H9 (cell line): ENCODE measurements at regions not wholly inside any gene's neighbourhood (a gene's known extent, or its start where the extent isn't known, plus 50 kb on each side); places are given as distances from the start of the nearest gene placed in this dataset.
"Not testable (repeated sequence)": the region's sequence is repeated elsewhere in the genome, so short reads cannot be mapped to it uniquely, and the experiment has no call there.

Experiments
- DNase-seq: peaks from one replicate; pipeline ENCODE4 v3.0.0-alpha.2; 2017
- H2AFZ ChIP-seq: one replicate; pipeline ENCODE4 v1.6.1; 2013; ENCODE audit warnings: mild to moderate bottlenecking, low read length, control low read depth, moderate library complexity
- H2AK5ac ChIP-seq: 2 replicates; pipeline ENCODE4 v1.6.1; 2013; ENCODE audit warnings: low read length, control low read depth, mixed read lengths; ENCODE audit not compliant: insufficient read length
- H2BK120ac ChIP-seq: one replicate; pipeline ENCODE4 v1.6.1; 2013; ENCODE audit warnings: low read depth, mild to moderate bottlenecking, low read length, control low read depth, inconsistent platforms; ENCODE audit not compliant: poor library complexity, severe bottlenecking
- H2BK12ac ChIP-seq: 2 replicates; pipeline ENCODE4 v1.6.1; 2013; ENCODE audit warnings: low read length, control low read depth, mixed read lengths, low read depth; ENCODE audit not compliant: insufficient read length
- H2BK15ac ChIP-seq: 2 replicates; pipeline ENCODE4 v1.6.1; 2013; ENCODE audit warnings: low read depth, low read length, control low read depth
- H2BK20ac ChIP-seq: one replicate; pipeline ENCODE4 v1.6.1; 2013; ENCODE audit warnings: low read depth, mild to moderate bottlenecking, low read length, control low read depth, inconsistent platforms; ENCODE audit not compliant: poor library complexity, severe bottlenecking
- H2BK5ac ChIP-seq: 2 replicates; pipeline ENCODE4 v1.6.1; 2013; ENCODE audit warnings: low read length, control low read depth, mixed read lengths; ENCODE audit not compliant: insufficient read length
- H3K14ac ChIP-seq: 2 replicates; pipeline ENCODE4 v1.6.1; 2013; ENCODE audit warnings: low read length, control low read depth; ENCODE audit not compliant: insufficient read depth
- H3K18ac ChIP-seq: 2 replicates; pipeline ENCODE4 v1.6.1; 2013; ENCODE audit warnings: low read depth, mild to moderate bottlenecking, mixed read lengths, low read length, control low read depth; ENCODE audit not compliant: insufficient read length
- H3K23ac ChIP-seq: 2 replicates; pipeline ENCODE4 v1.6.1; 2013; ENCODE audit warnings: low read length, control low read depth, mixed read lengths, low read depth; ENCODE audit not compliant: insufficient read length
- H3K23me2 ChIP-seq: 2 replicates; pipeline ENCODE4 v1.6.1; 2013; ENCODE audit warnings: low read depth, mild to moderate bottlenecking, mixed read lengths, low read length, control low read depth; ENCODE audit not compliant: insufficient read length, poor library complexity, severe bottlenecking
- H3K27ac ChIP-seq: 2 replicates; pipeline ENCODE4 v1.5.1; 2013; ENCODE audit warnings: low read length, control low read depth, mixed read lengths, low read depth; ENCODE audit not compliant: insufficient read length
- H3K27me3 ChIP-seq: 2 replicates; pipeline ENCODE4 v1.6.1; 2013; ENCODE audit warnings: low read length, control low read depth, inconsistent platforms; ENCODE audit not compliant: insufficient read depth
- H3K4ac ChIP-seq: 2 replicates; pipeline ENCODE4 v1.6.1; 2013; ENCODE audit warnings: low read depth, mild to moderate bottlenecking, control low read depth, inconsistent platforms, low read length, moderate library complexity
- H3K4me1 ChIP-seq: 2 replicates; pipeline ENCODE4 v1.6.1; 2013; ENCODE audit warnings: low read length, control low read depth, inconsistent platforms; ENCODE audit not compliant: insufficient read depth
- H3K4me2 ChIP-seq: 2 replicates; pipeline ENCODE4 v1.6.1; 2013; ENCODE audit warnings: low read length, control low read depth, mixed read lengths; ENCODE audit not compliant: insufficient read length, insufficient read depth
- H3K56ac ChIP-seq: 2 replicates; pipeline ENCODE4 v1.6.1; 2013; ENCODE audit warnings: low read depth, mild to moderate bottlenecking, mixed read lengths, low read length, control low read depth; ENCODE audit not compliant: insufficient read length
- H3K79me1 ChIP-seq: 2 replicates; pipeline ENCODE4 v1.6.1; 2013; ENCODE audit warnings: low read depth, mild to moderate bottlenecking, moderate library complexity, low read length, control low read depth, inconsistent platforms; ENCODE audit not compliant: insufficient read depth, poor library complexity, severe bottlenecking
- H3K79me2 ChIP-seq: 2 replicates; pipeline ENCODE4 v1.6.1; 2013; ENCODE audit warnings: low read length, control low read depth, inconsistent platforms; ENCODE audit not compliant: insufficient read depth
- H3K9ac ChIP-seq: 2 replicates; pipeline ENCODE4 v1.6.1; 2013; ENCODE audit warnings: low read length, control low read depth, mixed read lengths; ENCODE audit not compliant: insufficient read length; ENCODE audit errors: extremely low read depth
- H3K9me3 ChIP-seq: one replicate; pipeline ENCODE4 v1.6.1; 2013; ENCODE audit warnings: low read depth, low read length, inconsistent platforms; ENCODE audit not compliant: control insufficient read depth
- H3T11ph ChIP-seq: one replicate; pipeline ENCODE4 v1.6.1; 2013; ENCODE audit warnings: mild to moderate bottlenecking, low read length, control low read depth, inconsistent platforms
- H4K20me1 ChIP-seq: one replicate; pipeline ENCODE4 v1.6.1; 2013; ENCODE audit not compliant: control insufficient read depth, insufficient read length, insufficient read depth
- H4K5ac ChIP-seq: 2 replicates; pipeline ENCODE4 v1.6.1; 2013; ENCODE audit warnings: low read depth, mild to moderate bottlenecking, mixed read lengths, low read length, control low read depth; ENCODE audit not compliant: insufficient read length
- H4K8ac ChIP-seq: replicated peaks from 2 replicates; pipeline ENCODE4 v1.6.1; 2013; ENCODE audit warnings: low read length, control low read depth, mixed read lengths, low read depth; ENCODE audit not compliant: insufficient read length
- H4K91ac ChIP-seq: 2 replicates; pipeline ENCODE4 v1.6.1; 2013; ENCODE audit warnings: low read depth, mild to moderate bottlenecking, moderate library complexity, mixed read lengths, low read length, control low read depth; ENCODE audit not compliant: insufficient read length
- H3K27ac Mint-ChIP-seq, 3 experiments: 2 replicates in 2 of 3; 3 replicates in 1 of 3; pipeline ENCODE4 v1.8.0; 2020 to 2021; ENCODE audit warnings: mixed read lengths in 3 of 3, mild to moderate bottlenecking in 1 of 3, moderate library complexity in 1 of 3
- H3K27me3 Mint-ChIP-seq: 2 replicates; pipeline ENCODE4 v1.8.0; 2021; ENCODE audit warnings: low read depth, mild to moderate bottlenecking, moderate library complexity, mixed read lengths
- H3K36me3 Mint-ChIP-seq, 3 experiments: 2 replicates in 2 of 3; 3 replicates in 1 of 3; pipeline ENCODE4 v1.8.0; 2020 to 2021; ENCODE audit warnings: low read depth in 3 of 3, mixed read lengths in 3 of 3; ENCODE audit not compliant: insufficient read depth in 1 of 3
- H3K4me1 Mint-ChIP-seq, 2 experiments: 2 replicates each; pipeline ENCODE4 v1.8.0; 2020; ENCODE audit warnings: mixed read lengths in 2 of 2
- H3K4me3 Mint-ChIP-seq, 2 experiments: 2 replicates in 1 of 2; 3 replicates in 1 of 2; pipeline ENCODE4 v1.8.0; 2020 to 2021; ENCODE audit warnings: mild to moderate bottlenecking in 2 of 2, mixed read lengths in 2 of 2, moderate library complexity in 1 of 2
- H3K9me3 Mint-ChIP-seq, 2 experiments: 2 replicates in 1 of 2; 3 replicates in 1 of 2; pipeline ENCODE4 v1.8.0; 2020; ENCODE audit warnings: mild to moderate bottlenecking in 2 of 2, mixed read lengths in 2 of 2, moderate library complexity in 1 of 2
- WGBS: extraction: QIAGEN DNeasy Blood & Tissue Kit; methylation state at CpG from one replicate; pipeline ENCODE4 v1.1.7; 2013; ENCODE audit warnings: missing lambda C conversion rate, low lambda C conversion rate, mixed read lengths; ENCODE audit not compliant: insufficient read length; ENCODE audit errors: extremely low coverage; 5-methylcytosine and 5-hydroxymethylcytosine counted together
- TF ChIP-seq, protein P1 (sequence below): fragments of 200-600 bp; sonication (generic); conservative IDR thresholded peaks from 3 replicates; pipeline ENCODE4 v1.8.0; 2021; ENCODE audit warnings: antibody characterized with exemption, mild to moderate bottlenecking

DNA sequence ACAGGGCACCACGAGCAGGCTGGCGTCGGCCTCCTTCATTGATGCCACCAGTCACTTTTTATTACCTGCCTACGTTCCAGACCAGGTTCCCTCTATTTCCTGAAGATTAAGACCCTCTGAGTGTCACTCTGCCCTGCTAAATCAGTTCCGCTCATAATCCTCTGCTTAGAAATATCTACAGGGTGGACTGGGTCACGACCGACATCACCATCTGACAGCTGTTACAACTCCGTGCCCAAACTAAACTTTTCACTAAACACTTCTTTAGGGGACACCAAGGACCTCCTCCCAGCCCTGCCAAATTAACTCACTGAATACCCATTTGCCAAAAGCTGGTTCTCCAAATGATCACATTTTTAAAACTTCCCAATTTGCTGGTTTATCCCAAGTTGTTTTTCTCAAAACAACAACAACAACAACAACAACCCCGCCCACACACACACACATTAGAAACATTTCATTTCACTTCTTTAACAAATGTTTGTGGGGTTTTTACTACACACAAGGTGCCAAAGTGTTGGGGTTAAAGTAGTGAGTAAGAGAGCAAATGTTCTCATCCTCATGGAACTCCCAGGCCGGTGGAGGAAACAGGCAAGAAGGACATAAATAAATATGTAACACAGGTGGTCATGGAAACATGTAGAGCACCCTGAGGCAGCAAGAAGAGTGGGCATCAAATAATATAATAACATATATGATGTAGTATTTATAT is 72.0 kb upstream of the PEG3 start:
- no peak overlapping the region for H2BK12ac ChIP-seq
- no peak overlapping the region for H3T11ph ChIP-seq
- H3K9ac ChIP-seq, result no peak overlapping the region
- H3K23ac ChIP-seq, result no peak overlapping the region
- H3K18ac ChIP-seq, result no peak overlapping the region
- Mint-ChIP-seq H3K27me3 (peaks cover 13% of the 10 kb centered on the region), H3K9me3 (peaks cover 92 to 93% of the 10 kb centered on the region in 2 experiments), H3K36me3 (peaks cover 17 to 31% (median 22%) of the 10 kb centered on the region in 3 experiments), H3K4me1 (no peaks in the 10 kb centered on the region), H3K4me3 (no peak overlapping the region), H3K27ac (no peak overlapping the region)
- H2BK120ac ChIP-seq, result no peak overlapping the region
- H3K4me1 ChIP-seq, result no peaks in the 10 kb centered on the region
- no peak overlapping the region for H3K27ac ChIP-seq
- no peak overlapping the region for H4K91ac ChIP-seq
- no peak overlapping the region for H3K56ac ChIP-seq
- no peak overlapping the region for H4K5ac ChIP-seq
- H4K20me1 ChIP-seq, result no peaks in the 10 kb centered on the region
- H3K4me2 ChIP-seq, result no peak overlapping the region
- H3K4ac ChIP-seq, result no peak overlapping the region
- peaks cover 90% of the 10 kb centered on the region for H3K9me3 ChIP-seq
- TF ChIP-seq, protein P1, sequence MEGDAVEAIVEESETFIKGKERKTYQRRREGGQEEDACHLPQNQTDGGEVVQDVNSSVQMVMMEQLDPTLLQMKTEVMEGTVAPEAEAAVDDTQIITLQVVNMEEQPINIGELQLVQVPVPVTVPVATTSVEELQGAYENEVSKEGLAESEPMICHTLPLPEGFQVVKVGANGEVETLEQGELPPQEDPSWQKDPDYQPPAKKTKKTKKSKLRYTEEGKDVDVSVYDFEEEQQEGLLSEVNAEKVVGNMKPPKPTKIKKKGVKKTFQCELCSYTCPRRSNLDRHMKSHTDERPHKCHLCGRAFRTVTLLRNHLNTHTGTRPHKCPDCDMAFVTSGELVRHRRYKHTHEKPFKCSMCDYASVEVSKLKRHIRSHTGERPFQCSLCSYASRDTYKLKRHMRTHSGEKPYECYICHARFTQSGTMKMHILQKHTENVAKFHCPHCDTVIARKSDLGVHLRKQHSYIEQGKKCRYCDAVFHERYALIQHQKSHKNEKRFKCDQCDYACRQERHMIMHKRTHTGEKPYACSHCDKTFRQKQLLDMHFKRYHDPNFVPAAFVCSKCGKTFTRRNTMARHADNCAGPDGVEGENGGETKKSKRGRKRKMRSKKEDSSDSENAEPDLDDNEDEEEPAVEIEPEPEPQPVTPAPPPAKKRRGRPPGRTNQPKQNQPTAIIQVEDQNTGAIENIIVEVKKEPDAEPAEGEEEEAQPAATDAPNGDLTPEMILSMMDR, result no peak
- H2BK5ac ChIP-seq, result no peak overlapping the region
- WGBS, result 100% methylated on average over 1 of the region's 10 CpGs
- H2BK20ac ChIP-seq, result no peak overlapping the region
- H2AK5ac ChIP-seq, result no peak overlapping the region
- no peak for DNase-seq
- no peak overlapping the region for H3K14ac ChIP-seq
- no peaks in the 10 kb centered on the region for H3K79me1 ChIP-seq
- H2BK15ac ChIP-seq, result no peak overlapping the region
- H4K8ac ChIP-seq, result no peak overlapping the region
- no peaks in the 10 kb centered on the region for H3K79me2 ChIP-seq
- no peak overlapping the region for H2AFZ ChIP-seq
- no peaks in the 10 kb centered on the region for H3K23me2 ChIP-seq
- no peaks in the 10 kb centered on the region for H3K27me3 ChIP-seq

DNA sequence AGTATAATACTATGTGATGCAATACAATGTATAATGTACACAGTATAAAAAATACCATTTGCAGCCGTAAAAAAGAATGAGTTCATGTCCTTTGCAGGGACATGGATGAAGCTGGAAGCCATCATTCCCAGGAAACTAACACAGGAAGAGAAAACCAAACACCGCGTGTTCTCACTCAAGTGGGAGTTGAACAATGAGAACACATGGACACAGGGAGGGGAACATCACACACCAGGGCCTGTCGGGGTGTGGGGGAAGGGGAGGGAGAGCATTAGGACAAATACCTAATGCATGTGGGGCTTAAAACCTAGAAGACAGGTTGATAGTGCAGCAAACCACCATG is 72.6 kb upstream of the PEG3 start:
- H3K27me3 Mint-ChIP-seq, result peaks cover 13% of the 10 kb centered on the region
- not testable (repeated sequence) for H3K4me3 Mint-ChIP-seq, H3K23me2 ChIP-seq, H3T11ph ChIP-seq, H4K91ac ChIP-seq, H3K4me2 ChIP-seq, H3K27ac Mint-ChIP-seq, H3K9ac ChIP-seq, H3K14ac ChIP-seq, H2BK5ac ChIP-seq, H2AK5ac ChIP-seq, H2BK20ac ChIP-seq, H3K27me3 ChIP-seq, H3K4ac ChIP-seq, H2BK12ac ChIP-seq, H2AFZ ChIP-seq, H3K56ac ChIP-seq, H3K4me1 Mint-ChIP-seq, H3K18ac ChIP-seq, H2BK15ac ChIP-seq, H3K4me1 ChIP-seq, H2BK120ac ChIP-seq, H3K79me1 ChIP-seq, H3K27ac ChIP-seq, H3K23ac ChIP-seq, H4K5ac ChIP-seq, H4K20me1 ChIP-seq, DNase-seq, H3K79me2 ChIP-seq, H4K8ac ChIP-seq
- H3K9me3 ChIP-seq, result peaks cover 90% of the 10 kb centered on the region
- peaks cover 17 to 26% (median 18%) of the 10 kb centered on the region in 3 experiments for H3K36me3 Mint-ChIP-seq
- WGBS, result no CpG with 5 or more reads among the region's 4 CpGs
- peaks cover 88 to 90% of the 10 kb centered on the region in 2 experiments for H3K9me3 Mint-ChIP-seq
